ENCODE measurements at regions not wholly inside any gene's neighbourhood (a gene's known extent, or its start where the extent isn't known, plus 50 kb on each side); places are given as distances from the start of the nearest gene placed in this dataset.

DNA sequence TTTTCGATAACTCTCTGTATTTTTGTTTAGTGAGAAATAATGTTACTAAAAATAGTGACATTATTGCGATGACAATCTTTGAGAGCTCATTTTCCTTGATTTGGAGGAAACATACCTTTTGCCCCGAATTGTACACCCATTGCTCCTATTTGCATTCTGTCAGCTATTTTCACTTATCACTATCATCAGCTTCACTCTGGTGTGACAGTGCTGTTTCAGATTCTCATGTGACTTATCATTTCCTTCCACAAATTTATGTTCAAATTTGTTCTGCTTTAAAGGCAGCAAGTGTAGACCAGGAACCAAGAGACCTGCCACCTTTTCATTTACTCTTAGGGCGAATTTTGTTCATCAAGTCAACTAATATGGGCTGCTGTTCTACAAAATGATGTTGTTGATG lies 179.4 kb downstream of the RBM46 start:
- no peak for DNase-seq (ENCODE audit: extremely low read depth, insufficient read length)

DNA sequence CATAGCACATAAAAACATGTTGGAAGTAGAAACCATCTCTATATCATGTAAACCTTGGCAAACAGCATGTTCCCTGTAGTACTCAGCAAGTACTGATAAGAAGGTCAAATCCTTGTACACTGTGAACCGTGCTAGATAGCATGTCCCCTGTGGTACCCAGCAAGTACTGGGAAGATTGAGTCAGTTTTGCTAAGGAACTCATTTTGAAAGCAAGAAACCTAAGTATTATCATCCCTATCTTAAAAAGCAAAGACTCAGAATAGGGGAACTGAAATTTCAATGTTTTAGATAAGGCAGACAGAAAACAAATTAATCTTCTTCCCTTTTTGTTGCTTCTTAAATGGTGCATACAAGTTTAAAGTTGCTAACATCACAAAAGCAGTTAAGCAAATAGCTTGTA lies 180.2 kb downstream of the RBM46 start:
- peak; percentile 33 for DNase-seq (ENCODE audit: extremely low read depth, insufficient read length)
- Histone ChIP-seq H3K27me3 (replicated peaks; ENCODE audit: control insufficient read depth, insufficient read depth, low read length) (no peaks in the 10 kb centered on the region; the same call in 1 of the 2 replicates), H3K4me3 (replicated peaks; ENCODE audit: low read depth, low read length) (no peak overlapping the region), H3K36me3 (ENCODE audit: control insufficient read depth, insufficient read depth, low read length) (no peaks in the 10 kb centered on the region)
- TF ChIP-seq, protein P1, sequence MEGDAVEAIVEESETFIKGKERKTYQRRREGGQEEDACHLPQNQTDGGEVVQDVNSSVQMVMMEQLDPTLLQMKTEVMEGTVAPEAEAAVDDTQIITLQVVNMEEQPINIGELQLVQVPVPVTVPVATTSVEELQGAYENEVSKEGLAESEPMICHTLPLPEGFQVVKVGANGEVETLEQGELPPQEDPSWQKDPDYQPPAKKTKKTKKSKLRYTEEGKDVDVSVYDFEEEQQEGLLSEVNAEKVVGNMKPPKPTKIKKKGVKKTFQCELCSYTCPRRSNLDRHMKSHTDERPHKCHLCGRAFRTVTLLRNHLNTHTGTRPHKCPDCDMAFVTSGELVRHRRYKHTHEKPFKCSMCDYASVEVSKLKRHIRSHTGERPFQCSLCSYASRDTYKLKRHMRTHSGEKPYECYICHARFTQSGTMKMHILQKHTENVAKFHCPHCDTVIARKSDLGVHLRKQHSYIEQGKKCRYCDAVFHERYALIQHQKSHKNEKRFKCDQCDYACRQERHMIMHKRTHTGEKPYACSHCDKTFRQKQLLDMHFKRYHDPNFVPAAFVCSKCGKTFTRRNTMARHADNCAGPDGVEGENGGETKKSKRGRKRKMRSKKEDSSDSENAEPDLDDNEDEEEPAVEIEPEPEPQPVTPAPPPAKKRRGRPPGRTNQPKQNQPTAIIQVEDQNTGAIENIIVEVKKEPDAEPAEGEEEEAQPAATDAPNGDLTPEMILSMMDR (IDR thresholded peaks at IDR 0.05; ENCODE audit: insufficient read depth, low read length, poor library complexity, severe bottlenecking): no peak

More for the DNA sequence above, 179.4 kb downstream of the RBM46 start:
- no peaks in the 10 kb centered on the region for H3K36me3 ChIP-seq (ENCODE audit: control insufficient read depth, insufficient read depth, low read length)
- H3K4me3 ChIP-seq (replicated peaks; ENCODE audit: low read depth, low read length): no peak overlapping the region
- TF ChIP-seq, protein P1 (IDR thresholded peaks at IDR 0.05; ENCODE audit: insufficient read depth, low read length, poor library complexity, severe bottlenecking): no peak
- H3K27me3 ChIP-seq (replicated peaks; ENCODE audit: control insufficient read depth, insufficient read depth, low read length): no peaks in the 10 kb centered on the region

DNA sequence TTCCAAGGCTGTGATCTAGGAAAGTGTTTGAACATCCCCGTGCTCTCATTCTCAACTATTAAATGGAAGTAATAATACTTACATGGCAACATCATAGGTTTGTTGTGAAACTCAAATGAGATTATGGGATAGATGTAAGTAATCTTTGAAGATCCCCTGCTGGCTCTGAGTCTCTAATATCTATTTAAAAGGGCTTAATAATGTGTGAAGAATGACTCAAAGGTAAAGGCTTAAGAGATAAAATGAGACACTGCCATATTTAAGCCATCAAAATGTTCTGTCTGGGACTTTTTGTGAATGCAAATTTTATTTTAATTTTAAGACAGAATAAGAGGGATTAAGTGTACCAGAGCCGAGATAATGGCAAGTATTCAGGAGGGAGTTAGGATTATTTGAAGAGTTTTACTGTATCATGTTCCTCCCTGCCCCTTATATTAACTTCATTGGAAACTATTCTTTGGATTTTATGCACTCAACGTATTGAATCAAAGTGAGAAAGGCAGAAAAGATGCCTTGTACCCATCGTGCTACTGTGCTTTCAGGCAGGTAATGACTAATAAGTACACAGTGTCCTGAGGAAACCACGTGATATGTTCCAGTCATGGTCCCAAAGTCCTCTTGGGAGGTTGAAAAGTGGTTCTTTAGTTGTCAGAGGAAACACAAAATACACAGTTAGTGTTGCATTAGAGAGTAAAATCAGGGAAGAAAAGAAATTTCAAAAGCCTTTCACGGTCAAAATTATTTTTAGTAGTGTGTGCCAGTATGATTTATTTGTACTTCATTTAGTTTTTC lies 192.4 kb downstream of the RBM46 start:
- no peaks in the 10 kb centered on the region for H3K36me3 ChIP-seq (ENCODE audit: control insufficient read depth, insufficient read depth, low read length)
- TF ChIP-seq, protein P1 (IDR thresholded peaks at IDR 0.05; ENCODE audit: insufficient read depth, low read length, poor library complexity, severe bottlenecking): no peak
- DNase-seq (ENCODE audit: extremely low read depth, insufficient read length): no peak
- no peak overlapping the region for H3K4me3 ChIP-seq (replicated peaks; ENCODE audit: low read depth, low read length)
- no peaks in the 10 kb centered on the region for H3K27me3 ChIP-seq (replicated peaks; ENCODE audit: control insufficient read depth, insufficient read depth, low read length)

DNA sequence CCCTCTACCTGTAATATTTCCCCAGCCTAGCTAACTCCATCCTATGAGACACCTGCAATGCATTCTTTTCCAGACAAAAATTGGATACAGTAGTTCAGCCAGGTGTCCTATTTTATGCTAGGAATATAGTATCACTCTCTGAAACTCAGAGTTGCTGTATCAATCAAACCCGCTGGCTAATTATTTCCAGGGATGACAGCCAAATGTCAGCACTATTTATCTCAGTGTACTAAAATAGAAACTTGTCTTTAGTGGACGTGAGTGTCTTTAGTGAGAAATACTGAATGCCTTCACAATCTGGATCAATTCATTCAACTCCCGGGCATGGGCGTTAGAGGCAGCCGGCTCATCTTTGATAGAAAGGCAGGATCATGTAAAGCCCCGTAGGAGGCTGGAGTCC lies 196.2 kb downstream of the RBM46 start:
- H3K36me3 ChIP-seq (ENCODE audit: control insufficient read depth, insufficient read depth, low read length): no peaks in the 10 kb centered on the region
- H3K4me3 ChIP-seq (replicated peaks; ENCODE audit: low read depth, low read length): no peak overlapping the region
- no peaks in the 10 kb centered on the region for H3K27me3 ChIP-seq (replicated peaks; ENCODE audit: control insufficient read depth, insufficient read depth, low read length)
- TF ChIP-seq, protein P1 (IDR thresholded peaks at IDR 0.05; ENCODE audit: insufficient read depth, low read length, poor library complexity, severe bottlenecking): no peak
- DNase-seq (ENCODE audit: extremely low read depth, insufficient read length): no peak

GRCh38 chr4:154982187-154983047 lies 201.3 kb downstream of the RBM46 start:
- no peak overlapping the region for H3K4me3 ChIP-seq (replicated peaks; ENCODE audit: low read depth, low read length)
- no peaks in the 10 kb centered on the region for H3K36me3 ChIP-seq (ENCODE audit: control insufficient read depth, insufficient read depth, low read length)
- DNase-seq (ENCODE audit: extremely low read depth, insufficient read length): no peak
- TF ChIP-seq, protein P1 (IDR thresholded peaks at IDR 0.05; ENCODE audit: insufficient read depth, low read length, poor library complexity, severe bottlenecking): peak; percentile 81
- no peaks in the 10 kb centered on the region for H3K27me3 ChIP-seq (replicated peaks; ENCODE audit: control insufficient read depth, insufficient read depth, low read length)
